ENCODE measurements at regions not wholly inside any gene's neighbourhood (a gene's known extent, or its start where the extent isn't known, plus 50 kb on each side); places are given as distances from the start of the nearest gene placed in this dataset.
"Not testable (repeated sequence)": the region's sequence is repeated elsewhere in the genome, so short reads cannot be mapped to it uniquely, and the experiment has no call there.

DNA sequence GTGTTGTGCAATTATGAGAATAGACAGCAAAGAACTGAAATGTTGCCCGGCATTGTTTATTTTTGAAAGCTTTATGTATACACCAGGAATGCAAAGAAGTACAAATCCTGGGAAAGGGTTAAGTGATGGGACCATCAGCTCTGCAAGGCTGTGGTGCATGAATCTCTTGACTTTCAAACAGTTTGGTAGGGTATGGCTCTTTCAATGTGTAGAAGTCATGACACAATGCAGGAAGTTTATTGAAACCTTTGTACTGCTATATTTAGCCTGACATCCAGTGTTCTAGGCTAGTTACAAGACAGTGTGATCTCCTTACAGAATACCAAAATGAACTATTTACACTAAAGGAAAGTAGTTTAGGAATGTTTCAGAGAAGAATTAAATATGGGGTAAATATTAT, 206.8 kb upstream of the HAND2 start:
- H3K4me3 ChIP-seq (ENCODE audit: low read depth, low read length) = no peak overlapping the region

DNA sequence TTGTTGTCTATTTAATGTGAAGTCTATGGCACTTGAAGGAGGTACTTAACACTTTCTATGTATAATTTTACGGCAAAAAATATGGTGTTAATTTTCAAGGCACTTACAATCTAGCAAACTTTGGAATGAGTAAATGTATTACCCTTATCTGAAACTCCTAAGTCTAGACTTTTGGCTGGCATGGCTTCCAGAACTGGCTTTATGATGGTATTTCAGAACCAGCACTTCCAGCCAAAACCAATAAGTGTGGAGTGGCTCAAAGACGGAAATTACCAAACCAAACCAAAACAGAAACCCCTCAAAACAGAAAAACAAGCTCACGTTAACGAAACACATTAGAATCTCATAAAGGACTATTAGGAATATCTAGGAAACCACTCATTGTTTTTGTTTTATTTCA, 205.6 kb upstream of the HAND2 start:
- no peak overlapping the region for H3K4me3 ChIP-seq (ENCODE audit: low read depth, low read length)
- TF ChIP-seq, protein P1, sequence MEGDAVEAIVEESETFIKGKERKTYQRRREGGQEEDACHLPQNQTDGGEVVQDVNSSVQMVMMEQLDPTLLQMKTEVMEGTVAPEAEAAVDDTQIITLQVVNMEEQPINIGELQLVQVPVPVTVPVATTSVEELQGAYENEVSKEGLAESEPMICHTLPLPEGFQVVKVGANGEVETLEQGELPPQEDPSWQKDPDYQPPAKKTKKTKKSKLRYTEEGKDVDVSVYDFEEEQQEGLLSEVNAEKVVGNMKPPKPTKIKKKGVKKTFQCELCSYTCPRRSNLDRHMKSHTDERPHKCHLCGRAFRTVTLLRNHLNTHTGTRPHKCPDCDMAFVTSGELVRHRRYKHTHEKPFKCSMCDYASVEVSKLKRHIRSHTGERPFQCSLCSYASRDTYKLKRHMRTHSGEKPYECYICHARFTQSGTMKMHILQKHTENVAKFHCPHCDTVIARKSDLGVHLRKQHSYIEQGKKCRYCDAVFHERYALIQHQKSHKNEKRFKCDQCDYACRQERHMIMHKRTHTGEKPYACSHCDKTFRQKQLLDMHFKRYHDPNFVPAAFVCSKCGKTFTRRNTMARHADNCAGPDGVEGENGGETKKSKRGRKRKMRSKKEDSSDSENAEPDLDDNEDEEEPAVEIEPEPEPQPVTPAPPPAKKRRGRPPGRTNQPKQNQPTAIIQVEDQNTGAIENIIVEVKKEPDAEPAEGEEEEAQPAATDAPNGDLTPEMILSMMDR (IDR thresholded peaks at IDR 0.05; ENCODE audit: low read depth, low read length) = no peak

More for the DNA sequence above, 206.8 kb upstream of the HAND2 start:
- TF ChIP-seq, protein P1 (IDR thresholded peaks at IDR 0.05; ENCODE audit: low read depth, low read length) = no peak

DNA sequence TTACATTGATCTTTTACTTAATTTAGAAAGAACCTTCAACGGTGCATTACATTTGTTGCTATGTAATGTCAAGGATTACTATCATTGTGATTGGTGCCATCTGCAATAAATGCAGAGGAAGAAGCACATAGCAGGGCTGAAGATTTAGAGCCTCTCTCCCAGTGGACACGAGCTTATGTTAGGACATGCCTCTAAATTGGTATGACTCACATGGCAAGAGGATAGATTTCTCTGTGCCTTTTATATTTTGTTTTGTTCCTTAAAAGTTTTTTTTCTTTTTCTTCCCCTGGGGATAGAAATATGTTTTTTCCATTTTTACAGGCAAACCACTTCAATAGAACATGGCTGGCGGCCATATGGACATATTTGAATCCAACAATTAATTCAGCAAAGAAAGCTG, 205.0 kb upstream of the HAND2 start:
- no peak overlapping the region for H3K4me3 ChIP-seq (ENCODE audit: low read depth, low read length)
- TF ChIP-seq, protein P1 (IDR thresholded peaks at IDR 0.05; ENCODE audit: low read depth, low read length) = no peak

DNA sequence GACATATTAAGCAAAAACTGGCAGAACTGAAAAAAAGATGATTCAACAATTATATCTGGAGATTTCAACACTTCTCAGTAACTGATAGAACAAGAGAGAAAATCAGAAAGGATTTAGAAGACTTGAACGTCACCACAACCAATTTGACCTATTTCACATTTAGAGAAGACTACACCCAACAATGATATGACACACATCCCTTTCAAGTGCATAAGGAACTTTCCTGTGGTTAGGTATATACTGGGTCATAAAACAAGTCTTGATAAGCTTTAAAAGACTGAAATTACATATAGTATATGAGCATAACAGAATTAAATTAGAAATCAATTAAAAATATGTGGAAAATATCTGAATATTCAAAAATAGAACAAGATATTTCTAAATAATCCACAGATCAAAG, 201.2 kb upstream of the HAND2 start:
- TF ChIP-seq, protein P1 (IDR thresholded peaks at IDR 0.05; ENCODE audit: low read depth, low read length) = no peak
- H3K4me3 ChIP-seq (ENCODE audit: low read depth, low read length) = no peak overlapping the region

DNA sequence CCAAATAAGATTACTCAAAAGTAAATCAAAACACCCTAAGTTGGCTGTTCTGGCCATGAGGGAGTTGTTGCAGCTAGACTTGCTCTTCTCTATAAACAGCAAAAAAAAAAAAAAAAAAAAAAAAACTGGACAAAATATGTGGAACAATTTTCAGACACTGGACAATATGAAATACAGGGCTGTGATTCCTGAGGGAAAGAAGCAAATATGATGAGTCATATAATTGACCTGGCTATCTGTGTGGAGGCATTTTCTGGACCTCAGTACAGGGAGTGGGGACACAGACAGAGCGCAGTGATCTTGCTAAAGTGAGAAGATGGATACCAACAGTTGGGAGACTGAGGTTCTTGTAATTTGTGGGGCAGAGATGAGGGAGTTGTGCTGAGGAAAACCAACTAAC, 192.0 kb upstream of the HAND2 start:
- no peak overlapping the region for H3K4me3 ChIP-seq (ENCODE audit: low read depth, low read length)
- TF ChIP-seq, protein P1 (IDR thresholded peaks at IDR 0.05; ENCODE audit: low read depth, low read length) = no peak

DNA sequence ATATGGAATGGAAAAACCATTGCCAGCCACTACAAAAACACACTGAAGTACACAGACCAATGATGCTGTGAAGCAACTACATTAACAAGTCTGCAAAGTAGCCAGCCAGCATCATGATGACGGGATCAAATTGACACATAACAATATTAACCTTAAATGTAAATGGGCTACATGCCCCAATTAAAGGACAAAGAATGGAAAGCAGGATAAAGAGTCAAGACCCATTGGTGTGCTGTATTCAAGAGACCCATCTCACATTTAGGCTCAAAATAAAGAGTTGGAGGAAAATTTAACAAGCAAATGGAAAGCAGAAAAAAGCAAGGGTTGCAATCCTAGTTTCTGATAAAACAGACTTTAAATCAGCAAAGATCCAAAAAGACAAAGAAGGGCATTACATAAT, 188.5 kb upstream of the HAND2 start:
- H3K4me3 ChIP-seq (ENCODE audit: low read depth, low read length) = not testable (repeated sequence)

DNA sequence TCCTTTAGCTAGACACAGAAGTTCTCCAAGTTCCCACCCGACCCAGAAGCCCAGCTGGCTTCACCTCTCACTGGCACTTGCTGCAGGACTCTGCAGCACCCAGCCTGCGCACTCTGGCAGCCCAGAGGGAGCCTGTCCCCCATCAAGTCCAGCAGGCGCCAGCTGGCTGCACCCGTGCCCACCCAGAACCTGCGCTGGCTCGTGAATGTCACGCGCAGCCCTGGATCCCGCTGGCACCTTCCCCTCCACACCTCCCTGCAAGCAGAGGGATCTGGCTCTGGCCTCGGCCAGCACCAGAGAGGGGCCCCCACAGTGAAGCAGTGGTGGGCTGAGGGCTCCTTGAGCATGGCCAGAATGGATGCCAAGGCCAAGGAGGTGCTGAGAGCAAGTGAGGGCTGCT, 187.6 kb upstream of the HAND2 start:
- TF ChIP-seq, protein P1 (IDR thresholded peaks at IDR 0.05; ENCODE audit: low read depth, low read length) = no peak
- no peak overlapping the region for H3K4me3 ChIP-seq (ENCODE audit: low read depth, low read length)

DNA sequence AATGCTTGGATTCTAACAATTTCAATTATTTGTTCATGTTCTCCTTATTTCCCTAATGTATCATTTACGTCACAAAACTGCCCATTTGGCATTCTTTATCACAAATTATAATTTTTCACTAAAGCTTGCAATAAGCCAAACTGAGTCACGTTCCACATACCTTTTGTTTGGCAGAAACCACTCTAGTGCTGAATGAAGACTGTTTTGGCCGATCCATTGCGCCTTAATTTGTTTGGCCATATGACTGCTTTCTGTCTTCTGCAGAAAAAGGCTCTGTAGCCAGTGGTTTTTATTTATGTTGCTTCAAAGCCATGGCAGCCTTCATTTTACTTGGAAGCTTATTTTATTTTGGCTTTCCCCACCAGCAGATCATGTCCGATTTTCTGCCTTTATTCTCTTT, 184.4 kb upstream of the HAND2 start:
- TF ChIP-seq, protein P1 (IDR thresholded peaks at IDR 0.05; ENCODE audit: low read depth, low read length) = no peak
- no peak overlapping the region for H3K4me3 ChIP-seq (ENCODE audit: low read depth, low read length)

All from WI38 (cell line).